IMR-90 (cell line): ENCODE measurements at regions not wholly inside any gene's neighbourhood (a gene's known extent, or its start where the extent isn't known, plus 50 kb on each side); places are given as distances from the start of the nearest gene placed in this dataset.

Source experiments
- ATAC-seq: fragments of 200-7000 bp; cut with Tn5 transposase; 2 replicates; pipeline ENCODE4 v1.9.1; 2020; ENCODE audit warnings: low read depth, mild to moderate bottlenecking, moderate library complexity
- BruUV-seq: library from RNA; stranded (reverse); fragments of 400-500 nt; replicated peaks from 2 replicates; lab custom pipeline; 2021; lab: Mats Ljungman, UMichigan
- CTCF ChIA-PET: fragments of 300-600 bp; formaldehyde crosslinking; extraction: SDS; loops from one replicate; lab custom pipeline; 2021; ENCODE audit warnings: antibody characterized with exemption; lab: Yijun Ruan, JAX
- POLR2A ChIA-PET: fragments of 300-600 bp; sonication (Branson Sonifier 250); formaldehyde crosslinking; loops from one replicate; lab custom pipeline; 2022; ENCODE audit warnings: antibody characterized with exemption; ENCODE audit not compliant: unreplicated experiment; lab: Charles Lee
- DNase-seq: peaks from one replicate; pipeline ENCODE4 v3.0.0; 2013
- H2AFZ ChIP-seq: replicated peaks from 2 replicates; pipeline ENCODE3; 2013; ENCODE audit warnings: low read length, mild to moderate bottlenecking; ENCODE audit not compliant: poor library complexity
- H2AK5ac ChIP-seq: 2 replicates; pipeline ENCODE4 v1.6.1; 2013; ENCODE audit warnings: low read depth, low read length, inconsistent platforms
- H2AK9ac ChIP-seq: replicated peaks from 2 replicates; pipeline ENCODE3; 2013; ENCODE audit warnings: mild to moderate bottlenecking, low read depth, low read length, moderate library complexity; ENCODE audit not compliant: poor library complexity
- H2BK120ac ChIP-seq: 2 replicates; pipeline ENCODE4 v1.6.1; 2013; ENCODE audit warnings: low read depth, low read length, inconsistent platforms
- H2BK15ac ChIP-seq: 3 replicates; pipeline ENCODE4 v1.6.1; 2013; ENCODE audit warnings: low read depth, low read length, inconsistent platforms
- H2BK20ac ChIP-seq: 2 replicates; pipeline ENCODE4 v1.6.1; 2013; ENCODE audit warnings: low read depth, mild to moderate bottlenecking, inconsistent platforms, low read length, moderate library complexity
- H2BK5ac ChIP-seq: 2 replicates; pipeline ENCODE4 v1.6.1; 2013; ENCODE audit warnings: mild to moderate bottlenecking, low read depth, low read length, inconsistent platforms; ENCODE audit not compliant: poor library complexity, severe bottlenecking
- H3K14ac ChIP-seq: replicated peaks from 2 replicates; pipeline ENCODE4 v1.6.1; 2013; ENCODE audit warnings: low read depth, low read length, inconsistent platforms
- H3K18ac ChIP-seq: 2 replicates; pipeline ENCODE4 v1.6.1; 2013; ENCODE audit warnings: low read depth, low read length, control low read depth
- H3K23ac ChIP-seq: 2 replicates; pipeline ENCODE4 v1.6.1; 2013; ENCODE audit warnings: low read depth, low read length, inconsistent platforms
- H3K27ac ChIP-seq: 2 replicates; pipeline ENCODE4 v1.5.1; 2013; ENCODE audit warnings: mild to moderate bottlenecking, control low read depth, low read length; ENCODE audit not compliant: insufficient read depth
- H3K27me3 ChIP-seq: 2 replicates; pipeline ENCODE4 v1.6.1; 2013; ENCODE audit warnings: low read length; ENCODE audit not compliant: control insufficient read depth, insufficient read depth
- H3K36me3 ChIP-seq: 2 replicates; pipeline ENCODE4 v1.6.1; 2013; ENCODE audit warnings: low read length, mixed read lengths; ENCODE audit not compliant: control insufficient read depth, insufficient read depth
- H3K4ac ChIP-seq: 2 replicates; pipeline ENCODE4 v1.6.1; 2013; ENCODE audit warnings: low read depth, low read length, inconsistent platforms
- H3K4me1 ChIP-seq: 2 replicates; pipeline ENCODE4 v1.6.1; 2013; ENCODE audit warnings: low read length, mixed read lengths; ENCODE audit not compliant: control insufficient read depth, insufficient read depth
- H3K4me2 ChIP-seq: 2 replicates; pipeline ENCODE4 v1.6.1; 2013; ENCODE audit warnings: low read depth, mild to moderate bottlenecking, control low read depth, low read length, moderate library complexity
- H3K4me3 ChIP-seq: 2 replicates; pipeline ENCODE4 v1.5.1; 2013; ENCODE audit warnings: low read depth, mild to moderate bottlenecking, control low read depth, low read length, moderate library complexity; ENCODE audit not compliant: insufficient read depth
- H3K56ac ChIP-seq: 2 replicates; pipeline ENCODE4 v1.6.1; 2013; ENCODE audit warnings: low read length, inconsistent platforms; ENCODE audit not compliant: insufficient read depth; ENCODE audit errors: extremely low read depth
- H3K79me1 ChIP-seq, 2 experiments: 2 replicates each; pipeline ENCODE4 v1.6.1; 2013; ENCODE audit warnings: low read length in 2 of 2, inconsistent platforms in 1 of 2, low read depth in 1 of 2
- H3K9ac ChIP-seq: 2 replicates; pipeline ENCODE4 v1.6.1; 2013; ENCODE audit warnings: low read depth, low read length, control low read depth
- H3K9me1 ChIP-seq: 2 replicates; pipeline ENCODE4 v1.6.1; 2013; ENCODE audit warnings: low read length, inconsistent platforms; ENCODE audit not compliant: insufficient read depth
- H3K9me3 ChIP-seq: 2 replicates; pipeline ENCODE4 v1.6.1; 2013; ENCODE audit warnings: low read length; ENCODE audit not compliant: control insufficient read depth, insufficient read depth
- H4K20me1 ChIP-seq: 2 replicates; pipeline ENCODE4 v1.6.1; 2013; ENCODE audit warnings: low read length, inconsistent platforms; ENCODE audit not compliant: insufficient read depth
- H4K5ac ChIP-seq: 2 replicates; pipeline ENCODE4 v1.6.1; 2013; ENCODE audit warnings: mild to moderate bottlenecking, low read depth, low read length, control low read depth
- H4K8ac ChIP-seq, 2 experiments: 2 replicates each; pipeline ENCODE4 v1.6.1; 2013; ENCODE audit warnings: low read depth in 2 of 2, low read length in 2 of 2, control low read depth in 1 of 2, inconsistent platforms in 1 of 2
- H4K91ac ChIP-seq: 2 replicates; pipeline ENCODE4 v1.6.1; 2013; ENCODE audit warnings: low read depth, low read length, inconsistent platforms; ENCODE audit not compliant: insufficient read depth
- NFE2L2 ChIP-seq: fragments of 150-350 bp; IDR thresholded peaks from 2 replicates; pipeline ENCODE4 v1.6.1; 2016; ENCODE audit warnings: low read depth, mild to moderate bottlenecking, low read length
- RCOR1 ChIP-seq: IDR thresholded peaks from 2 replicates; pipeline ENCODE4 v1.6.1; 2012; ENCODE audit warnings: mild to moderate bottlenecking, low read length, improper control_type of control experiment; ENCODE audit not compliant: insufficient replicate concordance
- SMC3 ChIP-seq: fragments of 150-350 bp; IDR thresholded peaks from 2 replicates; pipeline ENCODE4 v1.6.1; 2016; ENCODE audit warnings: low read depth, mild to moderate bottlenecking, antibody characterized with exemption, low read length, moderate library complexity
- WGBS, 2 experiments: methylation state at CpG; one replicate each; pipeline versions ENCODE4 v1.1.5 to v1.1.7; 2013; ENCODE audit warnings: missing lambda C conversion rate in 2 of 2; ENCODE audit not compliant: insufficient read length in 1 of 2; ENCODE audit errors: extremely low coverage in 2 of 2; 5-methylcytosine and 5-hydroxymethylcytosine counted together
- dilution Hi-C: fragments of 300-500 bp; cut with HindIII; formaldehyde crosslinking; loops from one replicate; pipeline ENCODE4 v1.14.3; 2018; ENCODE audit warnings: low sequenced_read_pairs; ENCODE audit not compliant: unreplicated experiment
- in situ Hi-C: fragments of 300-500 bp; cut with MboI; formaldehyde crosslinking; loops from 3 replicates; pipeline ENCODE4 v1.14.3; 2019; ENCODE audit warnings: low sequenced_read_pairs, inconsistent platforms, mixed read lengths
- intact Hi-C: fragments of 100-400 bp; cut with micrococcal nuclease; formaldehyde crosslinking; loops from 2 replicates; pipeline ENCODE4 v1.10.0; 2022
- TF ChIP-seq, protein P1 (sequence below): fragments of 150-350 bp; IDR thresholded peaks from 2 replicates; pipeline ENCODE4 v1.6.1; 2016; ENCODE audit warnings: low read depth, mild to moderate bottlenecking, low read length, moderate library complexity, borderline replicate concordance

GRCh38 chr5:2894316-2894715 is 142.8 kb upstream of the IRX2 start:
- no peaks in the 10 kb centered on the region for H4K20me1 ChIP-seq
- no peak overlapping the region for H3K23ac ChIP-seq
- H3K9me1 ChIP-seq, result no peaks in the 10 kb centered on the region
- ChIA-PET CTCF (no interaction called here), POLR2A (no interaction called here)
- no peak overlapping the region for H3K27ac ChIP-seq
- H2BK5ac ChIP-seq, result no peak overlapping the region
- H3K4ac ChIP-seq, result no peak overlapping the region
- no peak overlapping the region for H2AFZ ChIP-seq
- no peak overlapping the region for H2AK5ac ChIP-seq
- peaks cover 46% of the 10 kb centered on the region for H3K9me3 ChIP-seq
- no peak overlapping the region for H4K5ac ChIP-seq
- in situ Hi-C loops (no loop called here), intact Hi-C loops (no loop called here), dilution Hi-C loops (no loop called here)
- H3K79me1 ChIP-seq, result no peaks in the 10 kb centered on the region
- no peak overlapping the region for H2AK9ac ChIP-seq
- no TSS peak for BruUV-seq
- H4K8ac ChIP-seq, result no peak overlapping the region
- H3K9ac ChIP-seq, result no peak overlapping the region
- no peak for ATAC-seq
- H3K18ac ChIP-seq, result no peak overlapping the region
- no peak overlapping the region for H3K4me2 ChIP-seq
- H3K14ac ChIP-seq, result no peak overlapping the region
- DNase-seq, result no peak
- H4K91ac ChIP-seq, result no peak overlapping the region
- H3K4me1 ChIP-seq, result no peaks in the 10 kb centered on the region
- no peak overlapping the region for H2BK20ac ChIP-seq
- H3K27me3 ChIP-seq, result no peaks in the 10 kb centered on the region
- no CpG with 5 or more reads among the region's 12 CpGs for WGBS, 2 experiments
- no peaks in the 10 kb centered on the region for H3K36me3 ChIP-seq
- TF ChIP-seq, protein P1, sequence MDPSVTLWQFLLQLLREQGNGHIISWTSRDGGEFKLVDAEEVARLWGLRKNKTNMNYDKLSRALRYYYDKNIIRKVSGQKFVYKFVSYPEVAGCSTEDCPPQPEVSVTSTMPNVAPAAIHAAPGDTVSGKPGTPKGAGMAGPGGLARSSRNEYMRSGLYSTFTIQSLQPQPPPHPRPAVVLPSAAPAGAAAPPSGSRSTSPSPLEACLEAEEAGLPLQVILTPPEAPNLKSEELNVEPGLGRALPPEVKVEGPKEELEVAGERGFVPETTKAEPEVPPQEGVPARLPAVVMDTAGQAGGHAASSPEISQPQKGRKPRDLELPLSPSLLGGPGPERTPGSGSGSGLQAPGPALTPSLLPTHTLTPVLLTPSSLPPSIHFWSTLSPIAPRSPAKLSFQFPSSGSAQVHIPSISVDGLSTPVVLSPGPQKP, result no peak
- TF ChIP-seq SMC3 (no peak), NFE2L2 (no peak), RCOR1 (no peak)
- H2BK15ac ChIP-seq, result no peak overlapping the region
- H3K56ac ChIP-seq, result no peak overlapping the region
- H3K4me3 ChIP-seq, result no peak overlapping the region
- no peak overlapping the region for H2BK120ac ChIP-seq
